ENCODE measurements at regions not wholly inside any gene's neighbourhood (a gene's known extent, or its start where the extent isn't known, plus 50 kb on each side); places are given as distances from the start of the nearest gene placed in this dataset.
"Not testable (repeated sequence)": the region's sequence is repeated elsewhere in the genome, so short reads cannot be mapped to it uniquely, and the experiment has no call there.

DNA sequence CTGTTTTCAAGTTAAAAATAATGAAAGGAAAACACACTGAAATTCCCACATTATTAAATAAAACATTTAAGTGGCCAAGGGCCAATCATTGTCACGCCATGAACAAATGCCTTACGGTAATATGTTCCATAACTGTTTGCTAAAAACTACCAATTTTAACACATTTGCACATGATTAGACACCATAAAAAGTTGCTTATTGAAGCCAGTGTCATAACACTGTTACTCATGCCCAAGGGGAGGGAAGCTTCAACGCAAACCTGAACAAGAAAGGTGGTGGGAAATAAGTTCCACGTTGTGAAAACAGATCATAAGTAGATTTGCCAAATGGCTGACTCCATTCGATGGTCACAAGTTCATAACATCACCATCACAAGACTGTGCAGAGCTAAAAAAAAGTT, 739.3 kb upstream of the FAM241A start:
- no peak for DNase-seq (ENCODE audit: low read depth)

DNA sequence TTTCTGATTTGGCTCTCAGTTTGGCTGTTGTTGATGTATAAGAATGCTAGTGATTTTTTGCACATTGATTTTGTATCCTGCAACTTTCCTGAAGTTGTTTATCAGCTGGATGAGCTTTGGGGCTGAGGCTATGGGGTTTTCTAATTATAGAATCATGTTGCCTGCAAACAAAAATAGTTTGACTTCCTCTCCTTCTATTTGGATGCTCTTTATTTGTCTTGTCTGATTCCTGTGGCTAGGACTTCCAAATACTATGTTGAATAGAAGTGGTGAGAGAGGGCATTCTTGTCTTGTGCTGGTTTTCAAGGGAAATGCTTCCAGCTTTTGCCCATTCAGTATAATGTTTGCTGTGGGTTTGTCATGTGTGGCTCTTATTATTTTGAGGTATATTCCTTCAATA, 734.7 kb upstream of the FAM241A start:
- DNase-seq (ENCODE audit: low read depth) = no peak

DNA sequence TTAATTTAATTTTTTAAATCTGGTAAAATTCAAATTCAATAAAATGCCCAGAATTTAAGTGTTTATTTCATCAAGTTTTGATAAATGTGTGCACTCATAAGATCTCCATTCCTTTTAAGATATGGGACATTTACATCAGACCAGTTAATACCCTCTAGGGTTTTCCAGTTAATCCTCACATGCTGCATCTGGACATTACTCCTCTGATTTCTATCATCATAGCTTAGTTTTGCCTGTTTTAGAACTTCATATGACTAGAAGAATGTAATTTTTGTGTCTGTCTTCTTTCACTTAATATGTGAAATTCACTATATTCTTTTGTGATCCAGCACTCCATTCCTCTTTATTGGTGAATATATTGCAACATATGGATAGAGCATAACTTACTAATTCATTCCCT, 727.7 kb upstream of the FAM241A start:
- no peak for DNase-seq (ENCODE audit: low read depth)

DNA sequence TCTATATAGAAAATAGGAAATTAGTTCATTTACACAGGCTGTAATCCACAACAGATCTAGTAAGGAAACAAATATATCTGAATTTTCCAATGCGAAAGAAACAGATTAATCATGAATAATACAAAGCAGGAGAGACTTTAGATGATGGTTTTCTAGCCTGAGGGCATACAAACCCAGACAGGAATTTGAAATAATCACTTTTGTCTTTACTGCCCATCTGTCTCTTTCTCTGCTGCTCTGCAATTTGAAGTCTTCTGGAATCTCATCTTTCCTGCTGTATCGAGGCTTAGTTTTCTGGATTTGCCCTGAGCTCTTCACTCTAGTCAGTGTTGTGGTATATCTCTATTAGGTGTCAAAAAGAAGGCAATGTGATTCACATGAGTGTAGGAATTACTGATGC, 711.8 kb upstream of the FAM241A start:
- no peak for DNase-seq (ENCODE audit: low read depth)

DNA sequence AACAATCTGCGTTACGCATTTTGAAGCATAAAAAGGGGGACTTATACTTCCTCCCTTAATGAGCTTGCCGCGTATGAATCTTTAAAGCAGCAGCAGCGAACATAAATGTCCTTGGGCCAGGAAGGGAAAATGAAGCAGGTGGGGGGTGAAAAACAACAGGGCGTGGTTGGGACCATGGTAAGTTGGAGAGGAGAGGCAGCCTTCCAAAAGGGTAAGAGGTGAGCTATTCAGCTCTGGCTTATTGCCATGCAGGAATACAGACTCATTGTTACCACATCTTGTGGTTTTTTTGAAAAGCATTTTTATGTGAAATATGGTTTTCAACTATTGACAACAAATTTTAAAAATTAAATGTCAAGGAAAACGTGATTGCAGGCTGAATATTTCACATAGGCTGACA, 710.7 kb upstream of the FAM241A start:
- DNase-seq (ENCODE audit: low read depth) = no peak

DNA sequence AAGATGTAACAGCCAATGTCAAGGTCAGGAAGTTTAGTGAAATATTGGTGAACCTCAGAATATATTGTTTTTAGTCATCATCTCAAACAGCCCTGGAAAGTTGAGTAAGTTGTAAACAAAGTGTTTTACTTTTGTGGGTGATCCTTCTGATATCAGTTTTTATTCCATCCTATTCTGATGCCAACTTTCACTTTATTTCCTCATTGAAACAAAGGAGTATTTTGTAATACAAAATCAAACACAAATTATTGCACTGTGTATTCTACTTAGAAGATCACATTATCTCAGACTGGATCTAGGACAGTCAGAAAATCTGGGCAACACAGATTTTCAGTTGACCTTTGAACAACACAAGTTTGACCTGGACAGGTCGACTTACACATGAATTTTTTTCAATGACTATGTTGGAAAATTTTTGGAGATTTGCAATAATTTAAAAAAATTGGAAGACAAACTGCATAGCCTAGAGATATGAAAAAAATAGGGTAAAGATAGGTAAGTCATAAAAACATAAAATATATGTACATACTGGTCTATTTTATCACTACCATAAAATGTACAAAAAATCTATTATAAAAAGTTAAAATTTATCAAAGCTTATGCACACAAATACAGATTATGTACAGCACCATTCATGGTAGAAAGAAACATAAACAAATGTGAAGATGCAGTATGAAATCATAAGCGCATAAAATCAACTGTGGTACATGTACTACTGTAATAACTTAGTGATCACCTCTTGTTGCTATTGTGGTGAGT, 709.1 kb upstream of the FAM241A start:
- no peak for DNase-seq (ENCODE audit: low read depth)

DNA sequence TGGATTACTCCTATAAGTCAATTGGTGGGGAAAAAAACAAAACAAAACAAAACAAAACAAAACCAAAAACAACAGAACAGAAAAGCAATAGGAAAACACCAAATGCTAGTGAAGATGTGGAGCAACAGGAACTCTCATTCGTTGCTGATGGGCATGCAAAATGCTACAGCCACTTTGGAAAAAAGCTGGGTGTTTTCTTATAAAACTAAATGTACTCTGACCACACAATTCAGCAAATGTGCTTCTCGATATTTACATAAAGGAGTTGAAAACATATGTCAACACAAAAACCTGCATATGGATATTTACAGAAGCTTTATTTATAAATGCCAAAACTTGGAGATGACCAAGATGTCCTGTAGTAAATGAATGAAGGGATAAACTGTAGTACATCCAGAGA, 703.6 kb upstream of the FAM241A start:
- no peak for DNase-seq (ENCODE audit: low read depth)

DNA sequence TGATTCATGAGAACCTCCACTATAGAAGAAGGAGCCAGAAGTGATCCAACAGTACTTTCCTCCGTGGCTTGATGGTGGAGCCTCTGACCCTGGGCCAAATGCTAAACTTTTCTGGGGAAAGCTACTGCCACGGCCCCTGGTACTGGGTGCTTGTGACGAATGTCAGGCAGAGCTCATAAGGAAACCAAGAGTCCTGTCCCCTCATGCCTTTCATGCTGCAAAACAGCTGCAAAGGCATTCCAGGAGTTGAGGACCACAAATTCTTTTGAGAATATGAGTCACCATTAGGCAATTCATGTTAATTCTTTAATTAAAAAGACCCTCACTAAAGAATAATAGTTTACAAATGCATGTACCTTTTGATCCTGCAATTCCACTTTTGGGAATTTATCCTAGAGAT, 700.4 kb upstream of the FAM241A start:
- DNase-seq (ENCODE audit: low read depth) = not testable (repeated sequence)

DNA sequence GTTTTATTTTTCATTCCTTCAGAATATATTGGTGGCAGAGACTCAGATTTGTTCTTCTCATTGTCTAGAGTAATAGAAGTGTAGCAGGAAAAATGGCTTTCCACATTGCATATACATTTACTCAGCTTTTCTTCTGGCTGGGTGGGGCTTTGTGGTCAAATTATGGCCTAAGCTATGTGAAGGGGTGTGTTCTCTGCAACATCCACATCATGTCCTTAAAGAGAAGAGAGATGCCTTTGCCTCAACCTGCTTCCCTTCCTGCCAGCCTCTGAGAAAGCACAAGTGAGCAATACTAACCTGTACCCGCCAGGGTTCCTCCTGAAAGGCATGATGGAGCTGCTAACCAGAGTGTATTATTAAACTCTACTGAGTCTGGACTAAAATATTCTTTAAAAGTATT, 695.6 kb upstream of the FAM241A start:
- no peak for DNase-seq (ENCODE audit: low read depth)

DNA sequence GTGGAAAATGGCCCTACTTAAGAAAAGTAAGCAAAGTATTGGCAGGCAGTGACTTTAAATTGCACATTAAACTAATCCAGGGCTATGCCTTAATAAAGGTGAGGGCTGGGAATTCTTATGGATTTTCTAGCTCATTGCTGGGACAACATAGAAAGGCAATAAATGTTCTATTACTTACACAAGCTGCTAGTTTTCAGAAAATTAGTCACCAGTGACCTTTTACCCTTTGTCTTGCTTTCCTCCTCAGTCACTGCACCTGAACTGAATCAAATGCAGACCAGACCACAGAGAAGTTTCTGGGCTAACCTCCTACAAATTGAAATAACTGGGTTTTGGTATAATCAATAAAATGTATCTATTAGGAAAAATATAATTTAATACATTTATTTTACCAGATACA, 694.4 kb upstream of the FAM241A start:
- no peak for DNase-seq (ENCODE audit: low read depth)

DNA sequence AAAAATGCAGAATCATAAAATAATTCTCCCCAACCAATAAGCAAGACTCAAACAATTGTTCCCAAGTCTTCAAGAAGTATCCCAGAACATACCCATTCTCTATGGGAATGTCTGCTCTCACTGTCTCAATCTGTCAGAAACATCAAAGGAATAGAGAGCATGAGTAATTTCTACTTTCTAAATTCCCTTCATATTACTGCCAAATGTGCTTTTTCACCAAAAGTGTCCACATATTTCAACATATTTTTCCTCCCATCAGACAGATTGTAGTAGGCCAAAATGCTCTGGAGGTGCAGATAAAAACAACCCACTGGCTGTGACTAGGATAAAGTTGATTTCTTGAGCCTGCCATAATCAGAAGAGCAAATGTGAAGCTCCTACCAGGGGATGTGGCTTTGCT, 692.0 kb upstream of the FAM241A start:
- DNase-seq (ENCODE audit: low read depth) = no peak

DNA sequence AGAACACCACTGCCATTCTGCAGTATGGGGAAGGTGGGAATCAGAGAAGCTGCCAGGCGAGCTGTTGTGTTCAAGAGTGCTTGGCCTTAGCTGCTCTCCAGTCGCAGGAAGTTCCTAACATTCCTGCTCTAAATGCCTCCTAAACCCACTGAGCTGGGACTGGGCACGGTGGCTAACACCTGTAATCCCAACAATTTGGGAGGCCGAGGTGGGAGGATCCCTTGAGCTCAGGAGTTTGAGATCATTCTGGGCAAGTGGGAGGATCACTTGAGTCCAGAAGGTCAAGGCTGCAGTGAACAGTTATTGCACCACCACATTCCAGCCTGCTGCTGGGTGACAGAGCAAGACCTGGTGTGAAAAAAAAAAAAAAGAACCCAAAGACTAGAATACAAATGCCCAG, 690.3 kb upstream of the FAM241A start:
- no peak for DNase-seq (ENCODE audit: low read depth)

DNA sequence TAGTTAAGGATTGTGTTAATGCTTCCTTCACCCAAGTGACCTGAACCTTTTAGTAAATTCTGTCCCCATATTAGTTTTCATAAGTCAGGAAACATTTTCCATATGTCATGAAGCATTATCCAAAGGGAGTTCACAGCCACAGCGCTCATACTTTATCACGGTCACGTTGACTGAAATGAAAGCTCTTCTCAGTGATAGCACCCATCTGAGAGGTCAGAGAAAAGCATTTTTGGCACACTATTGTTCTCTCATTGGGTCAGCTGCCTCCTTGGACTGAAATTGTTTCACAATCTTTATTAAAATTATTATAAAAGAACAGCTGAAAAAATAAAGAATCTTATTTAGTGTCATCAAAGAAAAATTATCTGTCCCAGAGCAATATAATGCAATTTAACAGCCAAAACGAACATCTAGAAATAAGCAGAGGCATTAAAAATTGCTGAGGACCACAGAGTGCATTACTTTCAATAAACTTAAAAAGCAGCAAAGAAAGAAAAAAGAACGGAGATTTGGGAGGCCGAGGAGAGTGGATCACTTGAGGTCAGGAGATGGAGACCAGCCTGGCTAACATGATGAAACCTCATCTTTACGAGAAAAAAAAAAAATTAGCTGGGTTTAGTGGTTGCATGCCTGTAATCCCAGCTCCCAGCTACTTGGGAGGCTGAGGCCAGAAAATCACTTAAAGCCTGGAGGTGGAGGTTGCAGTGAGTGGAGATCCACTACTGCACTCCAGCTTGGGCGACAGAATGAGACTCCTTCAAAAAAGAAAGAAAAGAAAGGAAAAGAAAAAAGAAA, 680.8 kb upstream of the FAM241A start:
- DNase-seq (ENCODE audit: low read depth) = no peak

DNA sequence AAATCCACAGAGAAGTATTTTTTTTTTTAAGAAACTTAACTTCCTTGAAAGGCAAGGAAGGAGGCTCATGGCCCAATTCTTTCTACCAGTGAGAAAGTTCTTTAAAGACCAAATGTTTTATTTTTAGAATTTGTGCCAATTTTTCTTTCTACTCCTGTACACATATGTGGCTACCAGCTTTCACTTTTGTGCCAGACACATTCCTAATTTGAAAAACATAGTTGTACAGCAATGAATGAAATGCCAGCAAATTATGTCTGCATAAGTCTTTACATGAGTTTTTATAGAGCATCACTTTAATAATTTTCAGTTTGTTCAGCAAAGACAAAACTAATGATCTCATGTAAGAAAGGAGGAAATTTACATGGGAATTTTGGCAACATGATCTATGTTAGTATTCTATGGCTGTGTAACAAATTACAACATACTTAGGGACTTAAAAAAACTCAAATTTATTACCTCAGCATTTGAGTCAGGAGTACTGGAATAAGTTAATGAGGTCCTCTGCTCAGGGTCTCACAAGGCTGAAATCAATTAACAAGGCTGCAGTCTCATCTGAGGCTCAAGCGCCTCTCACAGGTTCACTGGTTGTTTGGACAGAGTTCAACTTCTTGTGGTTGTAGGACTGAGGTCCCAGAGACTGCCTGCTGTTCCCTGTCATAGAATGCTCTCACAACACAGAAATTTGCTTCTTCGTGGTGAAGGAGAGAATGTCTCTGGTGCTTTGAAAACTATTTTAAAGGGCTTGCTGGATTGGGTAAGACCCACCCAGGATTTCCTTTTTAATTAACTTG, 678.2 kb upstream of the FAM241A start:
- DNase-seq (ENCODE audit: low read depth) = no peak

DNA sequence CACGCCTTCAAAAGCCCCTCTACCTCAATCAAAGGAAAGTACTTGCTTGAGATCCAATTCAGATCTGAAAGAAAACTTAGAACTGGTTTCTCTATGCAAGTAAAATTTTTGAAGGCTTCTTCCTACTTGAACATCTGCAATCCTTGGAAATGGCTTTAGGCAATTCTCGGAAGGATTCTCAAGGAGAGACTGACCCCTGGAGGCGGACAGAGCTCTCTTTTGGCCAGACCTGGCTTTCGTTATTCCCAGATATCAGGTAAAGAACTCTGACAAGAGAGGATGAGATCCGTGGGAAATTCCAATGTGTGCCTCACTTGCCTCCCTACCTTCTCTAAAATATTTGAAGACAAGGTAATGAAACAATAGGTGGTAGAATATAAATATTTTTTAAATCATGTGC, 670.3 kb upstream of the FAM241A start:
- no peak for DNase-seq (ENCODE audit: low read depth)

DNA sequence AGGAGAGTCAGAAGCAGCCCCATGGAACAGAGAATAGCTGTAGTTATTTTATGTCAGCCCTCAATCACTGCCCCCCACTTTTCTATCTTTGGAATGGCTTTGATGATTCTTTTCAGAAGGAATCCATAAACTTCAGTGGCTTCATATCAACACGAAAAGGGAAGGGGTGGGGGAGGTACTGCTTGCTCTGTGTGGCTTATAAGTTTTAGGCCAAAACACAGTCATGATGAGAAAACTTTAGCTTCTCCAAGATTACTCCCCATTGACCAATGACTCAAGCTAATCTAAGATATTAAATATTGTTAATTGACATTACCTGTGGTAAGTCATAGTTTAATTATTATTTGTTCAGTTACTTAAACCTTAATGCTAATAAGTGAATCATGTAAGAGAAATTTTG, 669.6 kb upstream of the FAM241A start:
- no peak for DNase-seq (ENCODE audit: low read depth)

DNA sequence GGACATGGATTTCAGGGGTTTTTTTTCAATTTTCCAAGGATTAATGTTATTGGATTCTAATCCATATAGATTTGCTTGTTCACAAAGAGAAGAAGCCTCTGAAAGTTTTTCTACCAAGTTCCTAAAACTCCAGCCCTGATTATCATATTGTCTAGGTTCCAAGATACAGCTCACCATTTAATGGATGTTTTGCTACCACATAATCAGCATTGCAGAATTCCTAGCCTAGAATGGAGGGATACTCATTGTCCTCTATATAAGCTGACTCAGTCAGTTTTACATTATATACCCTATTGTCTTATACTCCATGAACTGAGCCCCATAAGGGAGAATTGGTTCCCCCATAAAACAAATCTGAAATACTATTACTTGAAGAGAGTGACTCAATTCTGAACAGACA, 664.7 kb upstream of the FAM241A start:
- no peak for DNase-seq (ENCODE audit: low read depth)

DNA sequence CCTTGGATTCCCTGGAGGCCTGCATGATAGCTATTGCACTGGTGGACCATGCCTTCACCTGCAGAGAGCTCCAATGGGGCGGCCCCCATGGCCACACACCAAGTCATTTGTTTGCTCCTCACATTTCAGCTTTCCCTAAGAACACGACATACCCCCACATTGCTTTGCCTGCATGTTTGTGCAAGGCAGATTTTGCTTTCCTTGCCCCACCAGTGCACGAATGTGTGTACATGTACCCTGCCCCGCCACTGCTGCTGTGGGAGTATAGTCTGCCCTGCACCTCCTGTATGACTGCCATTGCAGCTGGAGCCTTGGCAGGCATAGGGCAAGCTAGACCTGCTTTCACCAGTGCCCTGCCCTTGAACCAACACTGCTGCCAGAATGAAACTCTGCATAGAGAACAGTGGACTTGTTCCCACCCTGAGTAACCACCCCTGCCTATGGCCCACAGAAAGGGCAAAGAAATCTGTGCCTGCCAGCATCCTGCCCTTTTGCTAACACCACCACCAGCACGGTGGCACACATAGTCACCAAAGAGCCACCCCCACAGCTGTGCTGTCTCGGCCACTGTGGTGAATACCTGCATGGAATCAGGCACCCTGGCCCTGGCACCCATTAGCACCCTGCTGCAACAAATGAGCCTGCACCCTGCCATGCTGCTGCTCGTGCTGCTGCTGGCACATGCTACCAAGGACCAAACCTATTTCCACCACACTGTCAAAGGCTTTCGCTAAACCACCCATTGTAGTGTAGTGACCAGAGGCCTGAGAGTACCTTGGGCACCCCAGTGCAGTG, 661.7 kb upstream of the FAM241A start:
- no peak for DNase-seq (ENCODE audit: low read depth)

DNA sequence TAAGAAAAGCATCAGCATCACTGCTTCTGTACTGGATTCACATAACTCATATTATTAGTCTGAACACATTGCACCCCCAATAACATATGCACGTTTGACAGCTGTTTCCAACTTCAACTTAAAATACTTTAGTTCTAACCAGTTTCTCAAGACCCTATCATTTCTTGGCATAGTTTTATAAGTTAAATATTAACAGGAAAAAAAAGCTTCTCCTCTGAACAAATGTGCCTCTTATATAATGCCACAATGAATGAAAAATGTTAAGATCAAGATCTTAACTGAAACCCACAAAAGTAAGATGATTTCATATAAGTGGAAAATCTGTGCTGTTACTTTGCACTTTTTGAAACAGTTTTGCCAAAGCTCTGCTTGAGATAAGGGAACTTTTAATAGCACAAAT, 652.8 kb upstream of the FAM241A start:
- DNase-seq (ENCODE audit: low read depth) = no peak

DNA sequence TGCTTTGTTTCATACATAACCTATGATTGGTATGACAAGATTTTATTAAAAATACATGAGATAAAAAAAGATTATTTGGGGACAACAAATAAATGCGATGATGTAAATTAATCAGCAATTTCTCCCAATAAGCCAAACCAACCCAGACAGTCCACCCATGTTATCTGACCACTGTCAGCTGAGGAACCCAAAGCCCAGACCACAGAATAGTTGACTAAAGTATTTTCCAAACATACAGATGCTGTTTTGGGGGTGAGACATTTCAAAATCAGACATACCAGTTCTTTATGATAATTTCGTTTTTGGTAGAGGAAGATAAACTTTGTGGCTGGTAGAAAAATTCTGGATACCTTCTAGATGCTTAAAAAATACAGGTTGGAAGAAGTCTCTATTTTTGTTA, 650.8 kb upstream of the FAM241A start:
- peak; percentile 64 for DNase-seq (ENCODE audit: low read depth)

DNA sequence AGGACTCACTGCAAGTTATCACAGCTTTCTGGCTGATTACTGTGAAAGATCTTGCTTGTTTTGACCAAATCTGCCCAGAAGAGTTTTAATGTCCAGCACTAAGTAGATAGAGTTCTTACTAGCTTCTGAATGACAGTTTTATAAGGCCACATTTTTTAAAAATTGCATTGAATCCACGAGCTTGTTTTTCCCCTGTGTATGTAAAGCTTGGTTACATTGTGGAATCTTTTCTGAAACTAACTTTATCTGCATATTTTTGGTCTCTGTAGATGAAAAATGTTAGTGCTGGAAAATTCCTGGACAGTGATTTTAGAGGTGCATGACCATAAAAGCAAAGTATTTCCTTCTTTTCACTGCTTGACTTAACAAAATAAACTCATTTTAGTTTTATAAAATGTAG, 650.3 kb upstream of the FAM241A start:
- DNase-seq (ENCODE audit: low read depth) = no peak

DNA sequence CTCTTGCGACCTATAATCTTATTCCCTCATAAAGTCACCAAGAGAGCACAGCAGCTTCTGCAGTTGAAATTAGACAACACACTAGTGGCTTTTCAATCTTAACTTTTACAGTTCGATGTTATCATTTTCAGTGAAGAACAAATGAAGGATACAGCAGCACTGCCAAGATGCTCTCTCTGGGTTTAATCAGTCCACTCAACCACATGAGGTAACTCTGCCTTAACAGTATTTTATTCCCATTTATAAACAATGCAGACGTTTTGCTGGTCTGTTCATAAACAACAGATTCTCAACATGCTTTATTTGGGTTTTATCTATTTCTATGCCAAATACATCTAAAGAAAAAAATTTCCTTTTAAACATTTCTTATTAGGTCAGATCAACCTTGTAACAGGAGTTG, 646.0 kb upstream of the FAM241A start:
- DNase-seq (ENCODE audit: low read depth) = no peak

All from non-pigmented ciliary epithelial cell (primary cell).